GM23338 (cell line): ENCODE measurements at regions not wholly inside any gene's neighbourhood (a gene's known extent, or its start where the extent isn't known, plus 50 kb on each side); places are given as distances from the start of the nearest gene placed in this dataset.

Experiments
- ATAC-seq: fragments of 200-7000 bp; cut with Tn5 transposase; 3 replicates; pipeline ENCODE4 v1.9.1; 2020
- DNase-seq: peaks from one replicate; pipeline ENCODE4 v3.0.0-alpha.2; 2015; ENCODE audit warnings: low spot score
- H2AFZ ChIP-seq: fragments of 200-600 bp; sonication (generic); 2 replicates; pipeline ENCODE4 v1.8.0; 2016; ENCODE audit warnings: antibody characterized with exemption, mild to moderate bottlenecking, moderate library complexity
- H3F3A ChIP-seq: fragments of 200-600 bp; sonication (generic); replicated peaks from 2 replicates; pipeline ENCODE4 v1.8.0; 2017; ENCODE audit warnings: antibody characterized with exemption, mixed run types, low read depth
- H3K27ac ChIP-seq: fragments of 200-600 bp; sonication (generic); 2 replicates; pipeline ENCODE4 v1.6.1; 2016; ENCODE audit warnings: low read depth
- H3K27me3 ChIP-seq: fragments of 200-600 bp; sonication (generic); 2 replicates; pipeline ENCODE4 v1.8.0; 2016; ENCODE audit warnings: mild to moderate bottlenecking, mixed run types, moderate library complexity; ENCODE audit not compliant: insufficient read depth
- H3K36me3 ChIP-seq: fragments of 200-600 bp; sonication (generic); 2 replicates; pipeline ENCODE4 v1.8.0; 2016; ENCODE audit warnings: mild to moderate bottlenecking; ENCODE audit not compliant: insufficient read depth
- H3K4me1 ChIP-seq: fragments of 200-600 bp; sonication (generic); 2 replicates; pipeline ENCODE4 v1.8.0; 2016; ENCODE audit warnings: mild to moderate bottlenecking, moderate library complexity; ENCODE audit not compliant: insufficient read depth
- H3K4me2 ChIP-seq: fragments of 200-600 bp; sonication (generic); 2 replicates; pipeline ENCODE4 v1.7.1; 2017; ENCODE audit warnings: mixed run types
- H3K4me3 ChIP-seq: fragments of 200-600 bp; sonication (generic); 2 replicates; pipeline ENCODE4 v1.6.1; 2016; ENCODE audit warnings: mixed run types
- H3K79me2 ChIP-seq: fragments of 200-600 bp; sonication (generic); replicated peaks from 2 replicates; pipeline ENCODE4 v1.8.0; 2017; ENCODE audit warnings: mild to moderate bottlenecking; ENCODE audit not compliant: insufficient read depth
- H3K9me2 ChIP-seq: fragments of 200-600 bp; sonication (generic); 2 replicates; pipeline ENCODE4 v1.8.0; 2017; ENCODE audit not compliant: insufficient read depth
- H4K20me1 ChIP-seq: fragments of 200-600 bp; sonication (generic); replicated peaks from 2 replicates; pipeline ENCODE4 v1.8.0; 2017; ENCODE audit warnings: mild to moderate bottlenecking; ENCODE audit not compliant: insufficient read depth
- H3K27ac Mint-ChIP-seq: 2 replicates; pipeline ENCODE4 v1.8.0; 2020; ENCODE audit warnings: inconsistent platforms, mild to moderate bottlenecking, moderate library complexity, mixed read lengths
- H3K27me3 Mint-ChIP-seq: 3 replicates; pipeline ENCODE4 v1.8.0; 2022; ENCODE audit warnings: low read depth, mild to moderate bottlenecking, moderate library complexity, mixed read lengths, inconsistent platforms; ENCODE audit not compliant: insufficient read depth, poor library complexity
- H3K36me3 Mint-ChIP-seq: 3 replicates; pipeline ENCODE4 v1.8.0; 2021; ENCODE audit warnings: low read depth, mild to moderate bottlenecking, inconsistent platforms, moderate library complexity, mixed read lengths
- H3K4me1 Mint-ChIP-seq: 3 replicates; pipeline ENCODE4 v1.8.0; 2020; ENCODE audit warnings: mild to moderate bottlenecking, inconsistent platforms, mixed read lengths
- H3K4me3 Mint-ChIP-seq: 3 replicates; pipeline ENCODE4 v1.8.0; 2021; ENCODE audit warnings: moderate library complexity, mild to moderate bottlenecking, inconsistent platforms, mixed read lengths
- H3K9me3 Mint-ChIP-seq: 3 replicates; pipeline ENCODE4 v1.8.0; 2020; ENCODE audit warnings: moderate library complexity, mild to moderate bottlenecking, inconsistent platforms, mixed read lengths
- EZH2 ChIP-seq: fragments of 200-600 bp; sonication (generic); IDR thresholded peaks from one replicate; pipeline ENCODE4 v1.8.0; 2017; ENCODE audit warnings: antibody characterized with exemption, mild to moderate bottlenecking, low read depth; ENCODE audit not compliant: unreplicated experiment
- JUNB ChIP-seq: IDR thresholded peaks from one replicate; pipeline ENCODE4 v1.6.1; 2016; ENCODE audit warnings: antibody characterized with exemption; ENCODE audit not compliant: unreplicated experiment
- POLR2AphosphoS5 ChIP-seq: IDR thresholded peaks from 2 replicates; pipeline ENCODE4 v1.6.1; 2016; ENCODE audit warnings: antibody characterized with exemption, low read depth
- REST ChIP-seq: IDR thresholded peaks from one replicate; pipeline ENCODE4 v1.6.1; 2018; ENCODE audit warnings: antibody characterized with exemption; ENCODE audit not compliant: unreplicated experiment
- STAT1 ChIP-seq: IDR thresholded peaks from one replicate; pipeline ENCODE4 v1.6.1; 2016; ENCODE audit warnings: antibody characterized with exemption; ENCODE audit not compliant: unreplicated experiment
- ZNF114 ChIP-seq: fragments of 250-450 bp; sonication (Bioruptor Pico); IDR thresholded peaks from 2 replicates; pipeline ENCODE4 v1.5.0; 2020; ENCODE audit warnings: mild to moderate bottlenecking, moderate library complexity
- ZNF331 ChIP-seq: fragments of 250-450 bp; sonication (Bioruptor Pico); IDR thresholded peaks from 2 replicates; pipeline ENCODE4 v1.5.0; 2020; ENCODE audit warnings: low read depth, mild to moderate bottlenecking, moderate library complexity
- TF ChIP-seq, protein P1 (sequence below): fragments of 250-450 bp; sonication (Bioruptor Pico); IDR thresholded peaks from 2 replicates; pipeline ENCODE4 v1.5.0; 2020; ENCODE audit warnings: mild to moderate bottlenecking, moderate library complexity

DNA sequence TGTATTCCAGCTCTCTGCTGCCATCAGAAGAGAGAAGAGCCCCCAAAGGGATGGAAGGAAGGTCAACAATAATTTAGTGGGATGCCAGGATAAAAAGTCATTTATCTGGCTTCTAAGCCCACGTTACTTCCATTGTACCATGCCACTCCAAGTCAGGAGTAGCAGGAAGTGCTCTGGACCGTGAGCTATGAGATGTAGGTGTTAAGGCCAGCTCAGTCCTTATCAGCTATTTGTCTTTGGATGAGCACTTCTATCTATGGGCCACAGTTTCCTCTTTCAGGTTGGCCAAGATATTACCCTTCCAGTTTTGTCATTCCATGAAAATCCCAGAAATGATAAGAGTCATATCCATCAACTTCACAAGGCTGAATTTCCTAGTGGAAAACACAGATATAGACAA lies 119.4 kb upstream of the CACUL1 start (continued):
- TF ChIP-seq EZH2 (no peak), JUNB (no peak), ZNF114 (no peak)

DNA sequence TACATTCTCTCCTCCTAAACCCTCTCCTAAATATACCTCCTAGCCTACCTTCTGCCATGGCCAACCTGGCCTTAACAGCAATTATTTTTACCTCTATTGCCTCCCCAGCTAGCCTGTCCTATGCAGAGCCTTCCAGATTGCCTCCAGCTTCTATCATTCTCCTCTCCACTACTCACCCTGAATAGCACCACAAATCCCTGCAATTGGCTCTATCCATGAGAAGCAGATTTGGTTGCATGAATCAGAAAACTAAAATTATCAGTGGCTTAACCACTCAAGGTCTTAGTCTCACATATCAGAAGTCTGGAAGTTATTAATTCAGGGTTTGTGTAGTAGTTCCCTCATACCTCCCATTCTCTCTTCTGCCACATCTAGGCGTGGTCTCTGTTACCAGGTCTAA lies 120.3 kb upstream of the CACUL1 start:
- peaks cover 18% of the 10 kb centered on the region for H3K4me1 Mint-ChIP-seq
- ATAC-seq (no peak), DNase-seq (no peak)
- no peak overlapping the region for H3K4me2 ChIP-seq
- no peak for TF ChIP-seq STAT1
- no peak overlapping the region for H3K27ac ChIP-seq
- H3K9me2 ChIP-seq: no peaks in the 10 kb centered on the region; the same call in 1 of the 2 replicates
- H3K27me3 Mint-ChIP-seq: no peaks in the 10 kb centered on the region
- H3K36me3 ChIP-seq: no peaks in the 10 kb centered on the region
- H3K9me3 Mint-ChIP-seq: peaks cover 9% of the 10 kb centered on the region
- no peaks in the 10 kb centered on the region; the same call in 1 of the 2 replicates for H3K4me1 ChIP-seq
- no peak overlapping the region for H3K27ac Mint-ChIP-seq
- no peak overlapping the region for H3K4me3 ChIP-seq
- H3K4me3 Mint-ChIP-seq: no peak overlapping the region
- H3K36me3 Mint-ChIP-seq: no peaks in the 10 kb centered on the region
- no peaks in the 10 kb centered on the region for H3F3A ChIP-seq
- no peaks in the 10 kb centered on the region for H3K79me2 ChIP-seq
- no peak overlapping the region for H2AFZ ChIP-seq
- H3K27me3 ChIP-seq: no peaks in the 10 kb centered on the region
- no peaks in the 10 kb centered on the region for H4K20me1 ChIP-seq

DNA sequence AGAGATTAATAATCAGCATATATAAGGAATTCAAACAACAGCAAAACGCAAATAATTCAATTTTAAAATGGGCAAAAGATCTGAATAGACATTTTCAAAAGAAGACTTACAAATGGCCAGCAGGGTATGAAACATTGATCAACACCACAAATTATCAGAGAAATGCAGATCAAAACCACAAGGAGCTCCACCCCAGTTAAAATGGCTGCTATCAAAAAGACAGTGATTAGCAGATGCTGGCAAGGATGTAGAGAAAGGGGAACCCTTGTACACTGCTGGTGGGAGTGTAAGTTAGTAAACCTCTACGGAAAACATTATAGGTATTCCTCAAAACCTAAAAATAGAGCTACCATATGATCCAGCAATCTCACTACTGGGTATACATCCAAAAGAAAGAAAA lies 128.0 kb upstream of the CACUL1 start:
- ATAC-seq (no peak), DNase-seq (no peak)
- no peak overlapping the region for H3K4me3 Mint-ChIP-seq
- Histone ChIP-seq H3K4me2 (no peak overlapping the region), H3K36me3 (no peaks in the 10 kb centered on the region), H3K4me3 (no peak overlapping the region), H4K20me1 (no peaks in the 10 kb centered on the region), H3K9me2 (no peaks in the 10 kb centered on the region), H3K27ac (no peak overlapping the region), H2AFZ (no peak overlapping the region), H3K4me1 (no peaks in the 10 kb centered on the region), H3K79me2 (no peaks in the 10 kb centered on the region), H3K27me3 (no peaks in the 10 kb centered on the region), H3F3A (no peaks in the 10 kb centered on the region)
- H3K36me3 Mint-ChIP-seq: no peaks in the 10 kb centered on the region
- no peaks in the 10 kb centered on the region for H3K27me3 Mint-ChIP-seq
- no peak overlapping the region for H3K27ac Mint-ChIP-seq
- H3K4me1 Mint-ChIP-seq: no peaks in the 10 kb centered on the region
- no peaks in the 10 kb centered on the region for H3K9me3 Mint-ChIP-seq
- TF ChIP-seq JUNB (no peak), ZNF331 (CRISPR knock-in tag) (no peak), REST (no peak), POLR2AphosphoS5 (no peak)
- TF ChIP-seq, protein P1, sequence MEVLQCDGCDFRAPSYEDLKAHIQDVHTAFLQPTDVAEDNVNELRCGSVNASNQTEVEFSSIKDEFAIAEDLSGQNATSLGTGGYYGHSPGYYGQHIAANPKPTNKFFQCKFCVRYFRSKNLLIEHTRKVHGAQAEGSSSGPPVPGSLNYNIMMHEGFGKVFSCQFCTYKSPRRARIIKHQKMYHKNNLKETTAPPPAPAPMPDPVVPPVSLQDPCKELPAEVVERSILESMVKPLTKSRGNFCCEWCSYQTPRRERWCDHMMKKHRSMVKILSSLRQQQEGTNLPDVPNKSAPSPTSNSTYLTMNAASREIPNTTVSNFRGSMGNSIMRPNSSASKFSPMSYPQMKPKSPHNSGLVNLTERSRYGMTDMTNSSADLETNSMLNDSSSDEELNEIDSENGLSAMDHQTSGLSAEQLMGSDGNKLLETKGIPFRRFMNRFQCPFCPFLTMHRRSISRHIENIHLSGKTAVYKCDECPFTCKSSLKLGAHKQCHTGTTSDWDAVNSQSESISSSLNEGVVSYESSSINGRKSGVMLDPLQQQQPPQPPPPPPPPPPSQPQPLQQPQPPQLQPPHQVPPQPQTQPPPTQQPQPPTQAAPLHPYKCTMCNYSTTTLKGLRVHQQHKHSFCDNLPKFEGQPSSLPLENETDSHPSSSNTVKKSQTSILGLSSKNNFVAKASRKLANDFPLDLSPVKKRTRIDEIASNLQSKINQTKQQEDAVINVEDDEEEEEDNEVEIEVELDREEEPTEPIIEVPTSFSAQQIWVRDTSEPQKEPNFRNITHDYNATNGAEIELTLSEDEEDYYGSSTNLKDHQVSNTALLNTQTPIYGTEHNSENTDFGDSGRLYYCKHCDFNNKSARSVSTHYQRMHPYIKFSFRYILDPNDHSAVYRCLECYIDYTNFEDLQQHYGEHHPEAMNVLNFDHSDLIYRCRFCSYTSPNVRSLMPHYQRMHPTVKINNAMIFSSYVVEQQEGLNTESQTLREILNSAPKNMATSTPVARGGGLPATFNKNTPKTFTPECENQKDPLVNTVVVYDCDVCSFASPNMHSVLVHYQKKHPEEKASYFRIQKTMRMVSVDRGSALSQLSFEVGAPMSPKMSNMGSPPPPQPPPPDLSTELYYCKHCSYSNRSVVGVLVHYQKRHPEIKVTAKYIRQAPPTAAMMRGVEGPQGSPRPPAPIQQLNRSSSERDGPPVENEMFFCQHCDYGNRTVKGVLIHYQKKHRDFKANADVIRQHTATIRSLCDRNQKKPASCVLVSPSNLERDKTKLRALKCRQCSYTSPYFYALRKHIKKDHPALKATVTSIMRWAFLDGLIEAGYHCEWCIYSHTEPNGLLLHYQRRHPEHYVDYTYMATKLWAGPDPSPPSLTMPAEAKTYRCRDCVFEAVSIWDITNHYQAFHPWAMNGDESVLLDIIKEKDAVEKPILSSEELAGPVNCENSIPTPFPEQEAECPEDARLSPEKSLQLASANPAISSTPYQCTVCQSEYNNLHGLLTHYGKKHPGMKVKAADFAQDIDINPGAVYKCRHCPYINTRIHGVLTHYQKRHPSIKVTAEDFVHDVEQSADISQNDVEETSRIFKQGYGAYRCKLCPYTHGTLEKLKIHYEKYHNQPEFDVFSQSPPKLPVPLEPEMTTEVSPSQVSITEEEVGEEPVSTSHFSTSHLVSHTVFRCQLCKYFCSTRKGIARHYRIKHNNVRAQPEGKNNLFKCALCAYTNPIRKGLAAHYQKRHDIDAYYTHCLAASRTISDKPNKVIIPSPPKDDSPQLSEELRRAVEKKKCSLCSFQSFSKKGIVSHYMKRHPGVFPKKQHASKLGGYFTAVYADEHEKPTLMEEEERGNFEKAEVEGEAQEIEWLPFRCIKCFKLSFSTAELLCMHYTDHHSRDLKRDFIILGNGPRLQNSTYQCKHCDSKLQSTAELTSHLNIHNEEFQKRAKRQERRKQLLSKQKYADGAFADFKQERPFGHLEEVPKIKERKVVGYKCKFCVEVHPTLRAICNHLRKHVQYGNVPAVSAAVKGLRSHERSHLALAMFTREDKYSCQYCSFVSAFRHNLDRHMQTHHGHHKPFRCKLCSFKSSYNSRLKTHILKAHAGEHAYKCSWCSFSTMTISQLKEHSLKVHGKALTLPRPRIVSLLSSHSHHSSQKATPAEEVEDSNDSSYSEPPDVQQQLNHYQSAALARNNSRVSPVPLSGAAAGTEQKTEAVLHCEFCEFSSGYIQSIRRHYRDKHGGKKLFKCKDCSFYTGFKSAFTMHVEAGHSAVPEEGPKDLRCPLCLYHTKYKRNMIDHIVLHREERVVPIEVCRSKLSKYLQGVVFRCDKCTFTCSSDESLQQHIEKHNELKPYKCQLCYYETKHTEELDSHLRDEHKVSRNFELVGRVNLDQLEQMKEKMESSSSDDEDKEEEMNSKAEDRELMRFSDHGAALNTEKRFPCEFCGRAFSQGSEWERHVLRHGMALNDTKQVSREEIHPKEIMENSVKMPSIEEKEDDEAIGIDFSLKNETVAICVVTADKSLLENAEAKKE (CRISPR knock-in tag): no peak
